ENCODE measurements at regions not wholly inside any gene's neighbourhood (a gene's known extent, or its start where the extent isn't known, plus 50 kb on each side); places are given as distances from the start of the nearest gene placed in this dataset.

GRCh38 chr15:25091421-25092158 lies 136.8 kb downstream of the SNRPN start:
- H3K27ac ChIP-seq: no peak overlapping the region
- H3K4me3 ChIP-seq: no peak overlapping the region
- H3K36me3 ChIP-seq: no peaks in the 10 kb centered on the region
- no peaks in the 10 kb centered on the region for H3K4me1 ChIP-seq
- H3K9ac ChIP-seq (ENCODE audit: low read depth in 2 of 2, low read length in 2 of 2): no peak overlapping the region
- H3K27me3 ChIP-seq: no peaks in the 10 kb centered on the region
- H3K9me3 ChIP-seq: peaks cover 4% of the 10 kb centered on the region
- no peak for TF ChIP-seq CTCF (IDR thresholded peaks at IDR 0.05)
- intact Hi-C loops (cut with DNase I): no loop called here
- no peak for DNase-seq

- Histone ChIP-seq H3K27ac (no peak overlapping the region), H3K36me3 (no peaks in the 10 kb centered on the region), H3K9me3 (peaks cover 4% of the 10 kb centered on the region), H3K4me1 (no peaks in the 10 kb centered on the region), H3K27me3 (no peaks in the 10 kb centered on the region), H3K4me3 (no peak overlapping the region), H3K9ac (ENCODE audit: low read depth in 2 of 2, low read length in 2 of 2) (no peak overlapping the region)
- DNase-seq: no peak
- intact Hi-C loops (cut with DNase I): no loop called here
- TF ChIP-seq CTCF (IDR thresholded peaks at IDR 0.05): no peak
These were observed 137.9 kb downstream of the SNRPN start for GRCh38 chr15:25092661-25093060.

- Histone ChIP-seq H3K9me3 (peaks cover 4% of the 10 kb centered on the region), H3K36me3 (no peaks in the 10 kb centered on the region), H3K27ac (no peak overlapping the region), H3K4me3 (no peak overlapping the region), H3K4me1 (no peaks in the 10 kb centered on the region), H3K9ac (ENCODE audit: low read depth in 2 of 2, low read length in 2 of 2) (no peak overlapping the region), H3K27me3 (no peaks in the 10 kb centered on the region)
- intact Hi-C loops (cut with DNase I): no loop called here
- TF ChIP-seq CTCF (IDR thresholded peaks at IDR 0.05): no peak
- peak; percentile 4 for DNase-seq
These were observed 138.8 kb downstream of the SNRPN start for GRCh38 chr15:25093455-25094029.

GRCh38 chr15:25094066-25094465 lies 139.3 kb downstream of the SNRPN start:
- TF ChIP-seq CTCF (IDR thresholded peaks at IDR 0.05): no peak
- no peaks in the 10 kb centered on the region for H3K4me1 ChIP-seq
- no peaks in the 10 kb centered on the region for H3K27me3 ChIP-seq
- H3K9me3 ChIP-seq: peaks cover 4% of the 10 kb centered on the region
- DNase-seq: no peak
- H3K9ac ChIP-seq (ENCODE audit: low read depth in 2 of 2, low read length in 2 of 2): no peak overlapping the region
- H3K4me3 ChIP-seq: no peak overlapping the region
- no peak overlapping the region for H3K27ac ChIP-seq
- no peaks in the 10 kb centered on the region for H3K36me3 ChIP-seq
- intact Hi-C loops (cut with DNase I): no loop called here

GRCh38 chr15:25094519-25094918 lies 139.7 kb downstream of the SNRPN start:
- Histone ChIP-seq H3K9me3 (peaks cover 4% of the 10 kb centered on the region), H3K4me3 (no peak overlapping the region), H3K27ac (no peak overlapping the region), H3K4me1 (no peaks in the 10 kb centered on the region), H3K9ac (ENCODE audit: low read depth in 2 of 2, low read length in 2 of 2) (no peak overlapping the region), H3K36me3 (no peaks in the 10 kb centered on the region), H3K27me3 (no peaks in the 10 kb centered on the region)
- no peak for DNase-seq
- intact Hi-C loops (cut with DNase I): no loop called here
- TF ChIP-seq CTCF (IDR thresholded peaks at IDR 0.05): no peak
